Prostate gland (tissue), 2 donors: ENCODE measurements at regions not wholly inside any gene's neighbourhood (a gene's known extent, or its start where the extent isn't known, plus 50 kb on each side); places are given as distances from the start of the nearest gene placed in this dataset.

Source experiments
- DNase-seq: peaks from one replicate; pipeline ENCODE4 v3.0.0-alpha.2; 2019; ENCODE audit warnings: low spot score
- H3K27ac ChIP-seq, 2 donors: fragments of 200-600 bp; sonication (generic); 2 replicates each; pipeline ENCODE4 v1.5.1; 2017 to 2019
- H3K27me3 ChIP-seq: fragments of 200-600 bp; sonication (generic); replicated peaks from 2 replicates; pipeline ENCODE4 v1.5.1; 2019; ENCODE audit not compliant: insufficient read depth
- H3K36me3 ChIP-seq, 2 donors: fragments of 200-600 bp; sonication (generic); 1 replicate in 1 of 2; 2 replicates in 1 of 2; pipeline versions ENCODE4 v1.5.1 to v1.8.1; 2017 to 2019
- H3K4me1 ChIP-seq: fragments of 200-600 bp; sonication (generic); replicated peaks from 2 replicates; pipeline ENCODE4 v1.5.1; 2019
- H3K4me3 ChIP-seq, 2 donors: fragments of 200-600 bp; sonication (generic); 2 replicates each; pipeline ENCODE4 v1.5.1; 2017 to 2019
- H3K9me3 ChIP-seq: fragments of 200-600 bp; sonication (generic); 2 replicates; pipeline ENCODE4 v1.5.1; 2017
- POLR2A ChIP-seq: fragments of 450-650 bp; IDR thresholded peaks from one replicate; pipeline ENCODE4 v1.6.1; 2016; ENCODE audit warnings: antibody characterized with exemption, mild to moderate bottlenecking
- POLR2AphosphoS5 ChIP-seq: sonication (generic); formaldehyde crosslinking; IDR thresholded peaks from one replicate; pipeline ENCODE4 v1.6.1; 2017; ENCODE audit warnings: antibody characterized with exemption
- WGBS: methylation state at CpG from one replicate; pipeline ENCODE4 v1.1.5; 2018; 5-methylcytosine and 5-hydroxymethylcytosine counted together
- intact Hi-C: fragments of 100-400 bp; cut with DNase I; formaldehyde crosslinking; loops from one replicate; pipeline ENCODE4 v1.14.2; 2022
- TF ChIP-seq, protein P1 (sequence below), 4 experiments: fragments of 200-600 bp in 2 of 4; fragments of 450-650 bp in 2 of 4; sonication (generic) in 2 of 4; IDR thresholded peaks; 1 replicate in 3 of 4; 2 replicates in 1 of 4; pipeline ENCODE4 v1.5.1; 2016 to 2019; ENCODE audit warnings: antibody characterized with exemption in 4 of 4, mild to moderate bottlenecking in 2 of 4, moderate library complexity in 2 of 4

DNA sequence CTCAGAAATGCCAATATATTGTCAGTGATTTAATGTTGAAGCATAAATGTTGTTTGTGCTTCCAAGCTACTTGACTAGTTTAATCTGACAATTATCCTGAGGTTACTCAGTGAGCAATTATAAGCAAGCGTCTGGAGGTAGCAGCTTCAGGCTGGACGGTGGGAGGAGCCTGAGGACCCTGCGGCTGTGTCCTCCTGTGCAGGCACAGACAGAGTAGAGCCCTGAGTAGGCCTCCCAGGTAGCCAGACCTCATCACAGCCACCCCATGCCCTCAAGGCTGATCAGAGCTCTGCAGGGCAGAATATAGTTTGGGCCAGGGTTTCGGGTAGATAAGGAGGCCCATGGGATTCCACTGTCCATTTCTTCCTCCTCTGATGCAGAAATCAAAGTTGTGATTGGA, 153.6 kb downstream of the DRD1 start:
- no peak overlapping the region for H3K27ac ChIP-seq
- H3K36me3 ChIP-seq: no peaks in the 10 kb centered on the region
- no peak for TF ChIP-seq POLR2AphosphoS5
- TF ChIP-seq, protein P1, sequence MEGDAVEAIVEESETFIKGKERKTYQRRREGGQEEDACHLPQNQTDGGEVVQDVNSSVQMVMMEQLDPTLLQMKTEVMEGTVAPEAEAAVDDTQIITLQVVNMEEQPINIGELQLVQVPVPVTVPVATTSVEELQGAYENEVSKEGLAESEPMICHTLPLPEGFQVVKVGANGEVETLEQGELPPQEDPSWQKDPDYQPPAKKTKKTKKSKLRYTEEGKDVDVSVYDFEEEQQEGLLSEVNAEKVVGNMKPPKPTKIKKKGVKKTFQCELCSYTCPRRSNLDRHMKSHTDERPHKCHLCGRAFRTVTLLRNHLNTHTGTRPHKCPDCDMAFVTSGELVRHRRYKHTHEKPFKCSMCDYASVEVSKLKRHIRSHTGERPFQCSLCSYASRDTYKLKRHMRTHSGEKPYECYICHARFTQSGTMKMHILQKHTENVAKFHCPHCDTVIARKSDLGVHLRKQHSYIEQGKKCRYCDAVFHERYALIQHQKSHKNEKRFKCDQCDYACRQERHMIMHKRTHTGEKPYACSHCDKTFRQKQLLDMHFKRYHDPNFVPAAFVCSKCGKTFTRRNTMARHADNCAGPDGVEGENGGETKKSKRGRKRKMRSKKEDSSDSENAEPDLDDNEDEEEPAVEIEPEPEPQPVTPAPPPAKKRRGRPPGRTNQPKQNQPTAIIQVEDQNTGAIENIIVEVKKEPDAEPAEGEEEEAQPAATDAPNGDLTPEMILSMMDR (IDR thresholded peaks at IDR 0.05): no peak
- TF ChIP-seq POLR2A: no peak
- no peaks in the 10 kb centered on the region for H3K27me3 ChIP-seq
- no peak for DNase-seq
- no peaks in the 10 kb centered on the region for H3K4me1 ChIP-seq
- intact Hi-C loops: no loop called here
- WGBS: 84% methylated on average over 4 of the region's 4 CpGs
- no peaks in the 10 kb centered on the region for H3K9me3 ChIP-seq
- H3K4me3 ChIP-seq: no peak overlapping the region

GRCh38 chr5:175288048-175288621, 155.8 kb downstream of the DRD1 start:
- Histone ChIP-seq H3K27me3 (no peaks in the 10 kb centered on the region), H3K4me1 (no peaks in the 10 kb centered on the region), H3K27ac (no peak overlapping the region), H3K4me3 (no peak overlapping the region), H3K9me3 (no peaks in the 10 kb centered on the region), H3K36me3 (no peaks in the 10 kb centered on the region)
- whole genome bisulfite sequencing: 56% methylated on average over 9 of the region's 9 CpGs
- no peak for DNase-seq
- intact Hi-C loops: no loop called here
- no peak for TF ChIP-seq POLR2AphosphoS5
- TF ChIP-seq, protein P1 (IDR thresholded peaks at IDR 0.05): no peak
- no peak for TF ChIP-seq POLR2A

- Histone ChIP-seq H3K4me3 (no peak overlapping the region), H3K27ac (no peak overlapping the region), H3K4me1 (no peaks in the 10 kb centered on the region), H3K27me3 (no peaks in the 10 kb centered on the region), H3K36me3 (no peaks in the 10 kb centered on the region), H3K9me3 (no peaks in the 10 kb centered on the region)
- no peak for DNase-seq
- 93% methylated on average over 8 of the region's 8 CpGs for WGBS
- intact Hi-C loops: no loop called here
- TF ChIP-seq POLR2AphosphoS5: no peak
- TF ChIP-seq POLR2A: no peak
- TF ChIP-seq, protein P1 (IDR thresholded peaks at IDR 0.05): no peak
Measured at GRCh38 chr5:175286981-175287380, 157.0 kb downstream of the DRD1 start.

DNA sequence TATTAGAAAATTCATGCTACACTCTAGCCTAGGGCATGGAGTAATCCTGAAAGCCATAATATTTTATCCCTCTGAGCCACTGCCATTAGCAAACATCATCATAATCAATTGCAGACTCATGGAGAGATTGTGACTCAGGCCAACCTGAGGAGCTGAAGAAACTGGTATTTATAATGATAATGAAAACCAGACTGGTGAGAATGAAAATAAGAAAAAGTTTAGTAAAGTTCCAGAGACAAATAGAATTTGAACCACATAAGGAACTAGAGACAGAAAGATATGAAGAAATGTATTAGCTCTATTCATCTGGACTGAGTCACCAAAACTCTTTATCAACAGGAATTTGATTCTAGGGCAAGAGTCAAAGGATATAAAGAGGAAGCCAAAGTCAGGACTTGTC, 158.7 kb downstream of the DRD1 start:
- H3K36me3 ChIP-seq: no peaks in the 10 kb centered on the region

GRCh38 chr5:175284806-175285205, 159.2 kb downstream of the DRD1 start:
- no peak for TF ChIP-seq POLR2A
- TF ChIP-seq, protein P1 (IDR thresholded peaks at IDR 0.05): no peak
- no peak for TF ChIP-seq POLR2AphosphoS5
- intact Hi-C loops: no loop called here
- Histone ChIP-seq H3K27ac (no peak overlapping the region), H3K27me3 (no peaks in the 10 kb centered on the region), H3K4me3 (no peak overlapping the region), H3K4me1 (no peaks in the 10 kb centered on the region), H3K9me3 (no peaks in the 10 kb centered on the region), H3K36me3 (no peaks in the 10 kb centered on the region)
- WGBS: 94% methylated on average over 2 of the region's 2 CpGs
- no peak for DNase-seq

More for the DNA sequence above, 158.7 kb downstream of the DRD1 start:
- H3K27me3 ChIP-seq: no peaks in the 10 kb centered on the region
- H3K27ac ChIP-seq: no peak overlapping the region
- H3K4me3 ChIP-seq: no peak overlapping the region
- no peaks in the 10 kb centered on the region for H3K9me3 ChIP-seq
- DNase-seq: no peak
- intact Hi-C loops: no loop called here
- H3K4me1 ChIP-seq: no peaks in the 10 kb centered on the region
- TF ChIP-seq, protein P1 (IDR thresholded peaks at IDR 0.05): no peak
- TF ChIP-seq POLR2A: no peak
- TF ChIP-seq POLR2AphosphoS5: no peak
